Glutamatergic neuron (in vitro differentiated cells): ENCODE measurements at regions not wholly inside any gene's neighbourhood (a gene's known extent, or its start where the extent isn't known, plus 50 kb on each side); places are given as distances from the start of the nearest gene placed in this dataset.
A peak's percentile ranks its signal among the peaks of the same experiment; 100 is the strongest.

Experiments used
- DNase-seq: peaks from one replicate; pipeline ENCODE4 v3.0.0; 2022
- H3K27ac Mint-ChIP-seq: one replicate; pipeline ENCODE4 v1.8.0; 2020; ENCODE audit warnings: mild to moderate bottlenecking, mixed read lengths, inconsistent platforms; ENCODE audit not compliant: unreplicated experiment
- H3K27me3 Mint-ChIP-seq: one replicate; pipeline ENCODE4 v1.8.0; 2020; ENCODE audit warnings: mild to moderate bottlenecking, moderate library complexity, mixed read lengths, inconsistent platforms; ENCODE audit not compliant: unreplicated experiment
- H3K36me3 Mint-ChIP-seq: one replicate; pipeline ENCODE4 v1.8.0; 2020; ENCODE audit warnings: mild to moderate bottlenecking, mixed read lengths, inconsistent platforms; ENCODE audit not compliant: unreplicated experiment
- H3K4me1 Mint-ChIP-seq: one replicate; pipeline ENCODE4 v1.8.0; 2020; ENCODE audit warnings: mild to moderate bottlenecking, low read depth, mixed read lengths, inconsistent platforms; ENCODE audit not compliant: unreplicated experiment
- H3K4me3 Mint-ChIP-seq: one replicate; pipeline ENCODE4 v1.8.0; 2020; ENCODE audit warnings: mild to moderate bottlenecking, mixed read lengths, inconsistent platforms; ENCODE audit not compliant: unreplicated experiment
- H3K9me3 Mint-ChIP-seq: one replicate; pipeline ENCODE4 v1.8.0; 2020; ENCODE audit warnings: mild to moderate bottlenecking, moderate library complexity, mixed read lengths, inconsistent platforms; ENCODE audit not compliant: unreplicated experiment
- TF ChIP-seq, protein P1 (sequence below): fragments of 200-600 bp; sonication (generic); IDR thresholded peaks from one replicate; pipeline ENCODE4 v1.5.0; 2021; ENCODE audit not compliant: partially characterized antibody, unreplicated experiment

DNA sequence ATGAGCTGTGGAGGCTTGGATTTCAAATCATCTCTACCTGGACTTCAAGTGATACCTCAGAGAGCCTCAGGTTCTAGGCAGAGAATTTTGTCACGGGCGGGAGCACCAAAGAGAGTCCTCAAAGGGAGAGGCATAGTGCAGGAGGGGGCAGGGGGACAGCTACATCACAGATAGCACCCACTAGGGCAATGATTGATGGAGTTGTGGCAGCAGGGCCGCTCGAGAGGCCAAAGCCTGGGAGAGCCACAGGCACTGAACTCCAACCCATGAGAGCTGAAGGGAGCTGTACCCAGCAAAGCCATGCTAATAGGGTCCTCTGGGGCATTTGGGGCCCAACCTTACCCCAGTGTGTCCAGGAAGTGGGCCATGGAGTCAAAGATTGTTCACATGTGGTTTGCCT lies 232.0 kb upstream of the PCDH15 start:
- peaks cover 2% of the 10 kb centered on the region for H3K27me3 Mint-ChIP-seq
- H3K4me3 Mint-ChIP-seq: no peak overlapping the region
- H3K36me3 Mint-ChIP-seq: no peaks in the 10 kb centered on the region
- DNase-seq: no peak
- no peaks in the 10 kb centered on the region for H3K9me3 Mint-ChIP-seq
- H3K27ac Mint-ChIP-seq: no peak overlapping the region
- H3K4me1 Mint-ChIP-seq: no peaks in the 10 kb centered on the region
- TF ChIP-seq, protein P1, sequence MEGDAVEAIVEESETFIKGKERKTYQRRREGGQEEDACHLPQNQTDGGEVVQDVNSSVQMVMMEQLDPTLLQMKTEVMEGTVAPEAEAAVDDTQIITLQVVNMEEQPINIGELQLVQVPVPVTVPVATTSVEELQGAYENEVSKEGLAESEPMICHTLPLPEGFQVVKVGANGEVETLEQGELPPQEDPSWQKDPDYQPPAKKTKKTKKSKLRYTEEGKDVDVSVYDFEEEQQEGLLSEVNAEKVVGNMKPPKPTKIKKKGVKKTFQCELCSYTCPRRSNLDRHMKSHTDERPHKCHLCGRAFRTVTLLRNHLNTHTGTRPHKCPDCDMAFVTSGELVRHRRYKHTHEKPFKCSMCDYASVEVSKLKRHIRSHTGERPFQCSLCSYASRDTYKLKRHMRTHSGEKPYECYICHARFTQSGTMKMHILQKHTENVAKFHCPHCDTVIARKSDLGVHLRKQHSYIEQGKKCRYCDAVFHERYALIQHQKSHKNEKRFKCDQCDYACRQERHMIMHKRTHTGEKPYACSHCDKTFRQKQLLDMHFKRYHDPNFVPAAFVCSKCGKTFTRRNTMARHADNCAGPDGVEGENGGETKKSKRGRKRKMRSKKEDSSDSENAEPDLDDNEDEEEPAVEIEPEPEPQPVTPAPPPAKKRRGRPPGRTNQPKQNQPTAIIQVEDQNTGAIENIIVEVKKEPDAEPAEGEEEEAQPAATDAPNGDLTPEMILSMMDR: no peak

DNA sequence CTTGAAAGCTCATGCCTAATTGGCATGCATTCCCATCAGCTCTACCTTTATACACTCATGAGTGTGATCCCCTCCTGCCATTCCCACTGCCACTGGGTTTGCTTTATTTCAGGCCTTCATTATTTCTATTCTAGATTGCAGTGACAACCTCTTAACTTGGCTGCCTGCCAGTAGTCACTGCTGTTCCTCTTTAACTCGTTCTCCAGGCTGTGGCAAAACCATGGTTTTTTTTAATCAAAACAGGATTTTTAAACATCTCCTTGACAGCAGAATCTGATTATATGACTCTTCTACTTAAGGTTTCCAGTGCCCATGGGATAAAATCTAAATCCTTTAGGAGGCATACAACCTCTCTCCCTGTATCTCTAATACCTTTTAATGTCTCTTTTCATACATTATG lies 223.7 kb upstream of the PCDH15 start:
- Mint-ChIP-seq H3K4me1 (peaks cover 5% of the 10 kb centered on the region), H3K9me3 (no peaks in the 10 kb centered on the region)

DNA sequence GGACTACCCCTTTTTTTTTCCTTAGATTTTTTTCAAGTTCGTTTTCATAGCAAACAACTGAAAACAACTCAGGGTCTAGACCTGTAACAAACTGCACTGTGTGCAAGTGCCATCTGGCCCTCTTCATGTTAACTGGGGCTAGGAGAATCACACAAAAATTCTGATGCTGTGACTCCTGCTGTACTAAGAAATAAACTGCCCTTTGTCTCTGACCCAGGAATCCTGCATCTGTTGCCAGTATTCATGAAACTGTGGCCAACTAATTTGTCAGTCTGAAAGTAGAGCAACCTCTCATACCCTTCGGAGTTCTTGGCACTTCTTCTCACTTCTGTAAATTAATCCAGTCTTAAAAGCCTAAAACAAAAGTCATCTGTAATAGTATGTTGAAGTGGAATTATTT lies 218.4 kb upstream of the PCDH15 start:
- H3K36me3 Mint-ChIP-seq: no peaks in the 10 kb centered on the region
- TF ChIP-seq, protein P1: no peak
- no peaks in the 10 kb centered on the region for H3K27me3 Mint-ChIP-seq
- no peak overlapping the region for H3K4me3 Mint-ChIP-seq
- H3K27ac Mint-ChIP-seq: peak overlapping the region; percentile 26
- peaks cover 2% of the 10 kb centered on the region for H3K4me1 Mint-ChIP-seq
- H3K9me3 Mint-ChIP-seq: no peaks in the 10 kb centered on the region
- no peak for DNase-seq

More for the DNA sequence above, 223.7 kb upstream of the PCDH15 start:
- H3K4me3 Mint-ChIP-seq: no peak overlapping the region
- TF ChIP-seq, protein P1: no peak
- H3K27ac Mint-ChIP-seq: no peak overlapping the region
- no peaks in the 10 kb centered on the region for H3K36me3 Mint-ChIP-seq
- H3K27me3 Mint-ChIP-seq: peaks cover 1% of the 10 kb centered on the region
- no peak for DNase-seq

DNA sequence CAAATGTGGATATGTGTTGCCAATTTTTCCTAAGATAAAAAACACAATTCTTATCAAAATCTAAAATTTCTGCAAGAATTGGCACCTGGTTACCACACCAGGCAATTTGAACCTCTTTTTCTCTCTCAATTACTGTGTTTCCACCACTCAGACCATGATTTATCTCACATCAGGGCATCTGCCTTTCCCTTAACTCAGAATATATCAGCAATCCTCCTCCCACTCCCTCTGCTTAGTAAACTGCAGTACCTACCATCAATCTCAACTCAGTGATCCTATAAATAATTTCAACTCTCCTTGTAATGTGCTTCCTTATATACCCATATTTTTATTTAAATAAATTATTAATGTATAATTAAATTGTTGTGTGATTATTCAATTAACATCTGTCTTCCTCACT lies 212.3 kb upstream of the PCDH15 start:
- no peaks in the 10 kb centered on the region for H3K27me3 Mint-ChIP-seq
- H3K27ac Mint-ChIP-seq: no peak overlapping the region
- TF ChIP-seq, protein P1: no peak
- no peak overlapping the region for H3K4me3 Mint-ChIP-seq
- no peaks in the 10 kb centered on the region for H3K9me3 Mint-ChIP-seq
- no peaks in the 10 kb centered on the region for H3K36me3 Mint-ChIP-seq
- DNase-seq: no peak
- no peaks in the 10 kb centered on the region for H3K4me1 Mint-ChIP-seq

DNA sequence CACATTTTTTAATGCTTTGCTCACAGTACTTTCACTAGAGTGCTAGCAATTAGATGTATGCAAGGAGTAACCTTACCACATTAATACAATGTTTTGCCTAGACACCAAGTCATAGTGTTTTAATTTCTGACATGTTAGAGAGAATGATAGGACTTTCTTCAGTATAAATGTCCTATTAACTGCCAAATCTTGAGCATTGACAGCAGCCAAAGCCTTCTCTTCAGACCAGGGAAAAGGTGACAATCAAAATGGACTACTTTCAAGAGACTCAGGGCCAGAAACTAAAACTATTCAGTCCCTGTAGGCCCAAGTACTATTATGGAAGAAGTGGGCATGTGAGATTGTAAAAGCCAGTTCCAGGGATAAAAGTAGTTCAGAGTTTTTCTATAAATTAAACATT lies 201.4 kb upstream of the PCDH15 start:
- Mint-ChIP-seq H3K4me3 (no peak overlapping the region), H3K36me3 (peaks cover 6% of the 10 kb centered on the region), H3K9me3 (peaks cover 1% of the 10 kb centered on the region), H3K4me1 (no peaks in the 10 kb centered on the region), H3K27ac (no peak overlapping the region), H3K27me3 (no peaks in the 10 kb centered on the region)
- TF ChIP-seq, protein P1: no peak
- DNase-seq: no peak
